ENCODE measurements at regions not wholly inside any gene's neighbourhood (a gene's known extent, or its start where the extent isn't known, plus 50 kb on each side); places are given as distances from the start of the nearest gene placed in this dataset.

DNA sequence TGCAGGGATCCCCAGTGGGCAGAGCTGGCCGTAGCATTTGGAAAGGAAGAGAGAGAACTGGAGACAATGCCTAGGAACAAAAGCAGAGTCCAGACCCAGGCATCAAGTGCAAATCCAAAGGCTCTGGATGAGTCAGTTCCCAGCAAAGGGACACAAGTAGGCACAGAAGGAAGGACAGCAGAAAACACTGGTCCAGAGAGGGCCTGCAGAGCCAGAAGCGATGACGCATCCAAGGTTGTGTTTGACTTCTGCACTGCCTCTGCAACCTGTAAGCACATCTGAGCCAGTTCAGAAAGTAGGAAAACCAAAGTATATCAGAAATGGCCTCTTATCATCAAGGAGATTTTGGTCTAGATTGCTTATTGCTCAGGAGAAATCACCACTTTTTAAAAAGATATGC is 604.5 kb downstream of the FGF9 start:
- in situ Hi-C loops (cut with HindIII; ENCODE audit: low pct_unique_long_range_greater_than_20kb, low sequenced_read_pairs) = no loop called here
- BruUV-seq (replicated peaks) = no TSS peak
- intact Hi-C loops (cut with micrococcal nuclease; ENCODE audit: unreplicated experiment) = no loop called here
- CTCF ChIA-PET = no interaction called here
- H3K4me3 ChIP-seq (ENCODE audit: low read depth in 2 of 2, low read length in 2 of 2) = no peak overlapping the region
- TF ChIP-seq, protein P1, sequence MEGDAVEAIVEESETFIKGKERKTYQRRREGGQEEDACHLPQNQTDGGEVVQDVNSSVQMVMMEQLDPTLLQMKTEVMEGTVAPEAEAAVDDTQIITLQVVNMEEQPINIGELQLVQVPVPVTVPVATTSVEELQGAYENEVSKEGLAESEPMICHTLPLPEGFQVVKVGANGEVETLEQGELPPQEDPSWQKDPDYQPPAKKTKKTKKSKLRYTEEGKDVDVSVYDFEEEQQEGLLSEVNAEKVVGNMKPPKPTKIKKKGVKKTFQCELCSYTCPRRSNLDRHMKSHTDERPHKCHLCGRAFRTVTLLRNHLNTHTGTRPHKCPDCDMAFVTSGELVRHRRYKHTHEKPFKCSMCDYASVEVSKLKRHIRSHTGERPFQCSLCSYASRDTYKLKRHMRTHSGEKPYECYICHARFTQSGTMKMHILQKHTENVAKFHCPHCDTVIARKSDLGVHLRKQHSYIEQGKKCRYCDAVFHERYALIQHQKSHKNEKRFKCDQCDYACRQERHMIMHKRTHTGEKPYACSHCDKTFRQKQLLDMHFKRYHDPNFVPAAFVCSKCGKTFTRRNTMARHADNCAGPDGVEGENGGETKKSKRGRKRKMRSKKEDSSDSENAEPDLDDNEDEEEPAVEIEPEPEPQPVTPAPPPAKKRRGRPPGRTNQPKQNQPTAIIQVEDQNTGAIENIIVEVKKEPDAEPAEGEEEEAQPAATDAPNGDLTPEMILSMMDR (IDR thresholded peaks at IDR 0.05) = no peak
- no peak for TF ChIP-seq SIN3A (IDR thresholded peaks at IDR 0.05; ENCODE audit: borderline replicate concordance, insufficient read depth, low read depth, low read length)
- TF ChIP-seq TCF7L2 (IDR thresholded peaks at IDR 0.05; ENCODE audit: low read depth, low read length) = no peak
- TF ChIP-seq POLR2AphosphoS5 (IDR thresholded peaks at IDR 0.05; ENCODE audit: low read depth, low read length) = no peak
- TF ChIP-seq, protein P2, sequence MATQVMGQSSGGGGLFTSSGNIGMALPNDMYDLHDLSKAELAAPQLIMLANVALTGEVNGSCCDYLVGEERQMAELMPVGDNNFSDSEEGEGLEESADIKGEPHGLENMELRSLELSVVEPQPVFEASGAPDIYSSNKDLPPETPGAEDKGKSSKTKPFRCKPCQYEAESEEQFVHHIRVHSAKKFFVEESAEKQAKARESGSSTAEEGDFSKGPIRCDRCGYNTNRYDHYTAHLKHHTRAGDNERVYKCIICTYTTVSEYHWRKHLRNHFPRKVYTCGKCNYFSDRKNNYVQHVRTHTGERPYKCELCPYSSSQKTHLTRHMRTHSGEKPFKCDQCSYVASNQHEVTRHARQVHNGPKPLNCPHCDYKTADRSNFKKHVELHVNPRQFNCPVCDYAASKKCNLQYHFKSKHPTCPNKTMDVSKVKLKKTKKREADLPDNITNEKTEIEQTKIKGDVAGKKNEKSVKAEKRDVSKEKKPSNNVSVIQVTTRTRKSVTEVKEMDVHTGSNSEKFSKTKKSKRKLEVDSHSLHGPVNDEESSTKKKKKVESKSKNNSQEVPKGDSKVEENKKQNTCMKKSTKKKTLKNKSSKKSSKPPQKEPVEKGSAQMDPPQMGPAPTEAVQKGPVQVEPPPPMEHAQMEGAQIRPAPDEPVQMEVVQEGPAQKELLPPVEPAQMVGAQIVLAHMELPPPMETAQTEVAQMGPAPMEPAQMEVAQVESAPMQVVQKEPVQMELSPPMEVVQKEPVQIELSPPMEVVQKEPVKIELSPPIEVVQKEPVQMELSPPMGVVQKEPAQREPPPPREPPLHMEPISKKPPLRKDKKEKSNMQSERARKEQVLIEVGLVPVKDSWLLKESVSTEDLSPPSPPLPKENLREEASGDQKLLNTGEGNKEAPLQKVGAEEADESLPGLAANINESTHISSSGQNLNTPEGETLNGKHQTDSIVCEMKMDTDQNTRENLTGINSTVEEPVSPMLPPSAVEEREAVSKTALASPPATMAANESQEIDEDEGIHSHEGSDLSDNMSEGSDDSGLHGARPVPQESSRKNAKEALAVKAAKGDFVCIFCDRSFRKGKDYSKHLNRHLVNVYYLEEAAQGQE (IDR thresholded peaks at IDR 0.05; ENCODE audit: insufficient read depth in 1 of 2, low read depth in 2 of 2, low read length in 1 of 2) = no peak
- no peaks in the 10 kb centered on the region for H3K9me3 ChIP-seq (ENCODE audit: control insufficient read depth, insufficient read depth, low read depth, low read length)
- H3K4me1 ChIP-seq (ENCODE audit: control insufficient read depth, insufficient read depth, low read length) = no peaks in the 10 kb centered on the region
- no peaks in the 10 kb centered on the region for H3K36me3 ChIP-seq (ENCODE audit: control insufficient read depth, insufficient read depth, low read length)
- no peaks in the 10 kb centered on the region for H3K27me3 ChIP-seq (ENCODE audit: control insufficient read depth, insufficient read depth, low read length)
- POLR2A ChIA-PET = no interaction called here
- ATAC-seq (no peak), DNase-seq (ENCODE audit: low read depth, low spot score) (no peak)
- H3K27ac ChIP-seq (ENCODE audit: low read length) = no peak overlapping the region

DNA sequence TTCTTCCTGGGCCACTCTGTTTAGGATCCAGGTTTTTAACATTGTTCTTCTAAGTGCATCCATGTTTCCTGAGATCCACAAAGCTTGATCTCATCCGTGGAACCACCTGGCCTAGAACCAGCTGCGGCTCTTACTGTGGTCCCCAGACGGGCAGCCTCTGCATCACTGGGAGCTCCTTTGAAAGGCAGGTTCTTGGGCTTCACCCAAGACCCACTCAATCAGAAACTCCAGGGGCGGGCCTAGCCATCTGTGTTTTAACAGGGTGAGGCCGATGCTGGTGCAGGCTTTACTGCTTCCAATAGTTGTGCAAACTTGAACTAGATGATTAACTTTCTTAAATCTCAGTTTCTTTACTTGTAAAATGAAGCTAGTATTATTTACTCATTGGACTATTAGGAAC is 605.7 kb downstream of the FGF9 start:
- intact Hi-C loops (cut with micrococcal nuclease; ENCODE audit: unreplicated experiment) (no loop called here), in situ Hi-C loops (cut with HindIII; ENCODE audit: low pct_unique_long_range_greater_than_20kb, low sequenced_read_pairs) (no loop called here)
- Histone ChIP-seq H3K4me1 (ENCODE audit: control insufficient read depth, insufficient read depth, low read length) (no peaks in the 10 kb centered on the region), H3K36me3 (ENCODE audit: control insufficient read depth, insufficient read depth, low read length) (no peaks in the 10 kb centered on the region), H3K4me3 (ENCODE audit: low read depth in 2 of 2, low read length in 2 of 2) (no peak overlapping the region), H3K27ac (ENCODE audit: low read length) (no peak overlapping the region), H3K9me3 (ENCODE audit: control insufficient read depth, insufficient read depth, low read depth, low read length) (no peaks in the 10 kb centered on the region), H3K27me3 (ENCODE audit: control insufficient read depth, insufficient read depth, low read length) (no peaks in the 10 kb centered on the region)
- ChIA-PET CTCF (no interaction called here), POLR2A (no interaction called here)
- ATAC-seq (no peak), DNase-seq (ENCODE audit: low read depth, low spot score) (no peak)
- no peak for TF ChIP-seq TCF7L2 (IDR thresholded peaks at IDR 0.05; ENCODE audit: low read depth, low read length)
- no peak for TF ChIP-seq POLR2AphosphoS5 (IDR thresholded peaks at IDR 0.05; ENCODE audit: low read depth, low read length)
- TF ChIP-seq, protein P2 (IDR thresholded peaks at IDR 0.05; ENCODE audit: insufficient read depth in 1 of 2, low read depth in 2 of 2, low read length in 1 of 2) = no peak
- no peak for TF ChIP-seq SIN3A (IDR thresholded peaks at IDR 0.05; ENCODE audit: borderline replicate concordance, insufficient read depth, low read depth, low read length)
- TF ChIP-seq, protein P1 (IDR thresholded peaks at IDR 0.05) = no peak
- BruUV-seq (replicated peaks) = no TSS peak
